ENCODE measurements at regions not wholly inside any gene's neighbourhood (a gene's known extent, or its start where the extent isn't known, plus 50 kb on each side); places are given as distances from the start of the nearest gene placed in this dataset.

DNA sequence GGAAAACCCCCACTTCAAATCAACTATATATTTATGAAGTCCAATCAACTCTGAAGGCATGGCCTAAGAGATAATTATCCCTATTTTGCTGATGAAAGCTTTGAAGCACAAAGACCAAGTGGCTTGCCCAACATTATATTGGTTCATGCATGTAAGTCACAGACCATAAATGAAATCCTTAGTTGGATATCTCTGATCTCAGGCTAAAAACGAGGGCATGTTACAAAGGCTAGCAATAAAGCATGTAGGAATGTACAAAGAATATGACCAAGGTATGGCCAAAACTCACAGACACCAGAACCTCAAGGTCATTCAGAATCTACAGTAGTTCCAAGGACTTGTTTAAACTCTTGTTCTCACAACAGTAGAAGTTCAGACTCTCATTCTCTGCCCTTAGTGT is 100.2 kb upstream of the SESN3 start:
- Mint-ChIP-seq H3K9me3 (no peaks in the 10 kb centered on the region), H3K27ac (no peak overlapping the region), H3K36me3 (peaks cover 2% of the 10 kb centered on the region), H3K4me1 (peaks cover 25% of the 10 kb centered on the region), H3K27me3 (no peaks in the 10 kb centered on the region), H3K4me3 (no peak overlapping the region)
- CTCF ChIA-PET = interaction anchor here (1.3 kb wide), 1 partner anchor 374 kb away, joined by 3 read pairs; no protein-coding TSS in a partner anchor
- DNase-seq = no peak

GRCh38 chr11:95330302-95330701 is 99.3 kb upstream of the SESN3 start:
- DNase-seq = no peak
- CTCF ChIA-PET = interaction anchor here (0.9 to 1.3 kb wide), 2 partner anchors 98 to 375 kb away, joined by 3 read pairs; no protein-coding TSS in a partner anchor
- H3K27ac Mint-ChIP-seq = no peak overlapping the region

DNA sequence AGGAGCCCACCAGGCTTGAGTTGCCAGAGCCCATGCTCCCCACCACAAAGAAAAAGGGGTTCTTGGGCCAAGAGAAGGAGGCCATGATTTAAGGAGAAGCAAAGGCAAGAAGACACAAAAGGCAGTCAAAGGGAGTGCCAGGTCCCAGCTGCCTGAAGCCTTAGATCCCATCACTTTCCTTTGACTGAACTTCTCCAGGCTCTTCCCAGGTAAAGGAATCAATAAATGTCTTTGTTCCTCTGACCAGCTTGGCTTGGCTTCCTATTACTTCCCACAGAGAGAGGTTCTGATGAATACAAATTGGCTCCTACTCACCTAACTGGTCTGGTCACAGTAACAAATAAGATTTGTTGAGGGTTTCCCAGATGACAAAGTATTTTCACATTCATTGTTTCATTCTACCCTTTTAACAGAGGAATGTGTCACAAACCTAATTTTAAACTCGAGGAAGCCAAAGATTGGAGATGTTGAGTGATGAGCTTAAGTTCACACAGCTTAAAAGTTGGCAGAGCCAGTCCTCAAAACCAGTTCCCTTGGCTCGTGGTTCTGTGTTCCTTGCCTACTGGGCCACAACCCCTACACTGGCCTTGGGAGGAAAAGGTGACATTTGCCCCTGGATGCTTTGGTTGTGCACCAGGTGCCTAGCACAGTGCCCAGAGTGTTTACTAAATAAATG is 96.4 kb upstream of the SESN3 start:
- no peak overlapping the region for H3K27ac Mint-ChIP-seq
- no peak overlapping the region for H3K4me3 Mint-ChIP-seq
- H3K36me3 Mint-ChIP-seq = peaks cover 2% of the 10 kb centered on the region
- peaks cover 19% of the 10 kb centered on the region for H3K4me1 Mint-ChIP-seq
- peaks cover under 1% of the 10 kb centered on the region for H3K9me3 Mint-ChIP-seq
- CTCF ChIA-PET = no interaction called here
- peaks cover 4% of the 10 kb centered on the region for H3K27me3 Mint-ChIP-seq
- no peak for DNase-seq

More at GRCh38 chr11:95330302-95330701, 99.3 kb upstream of the SESN3 start:
- H3K36me3 Mint-ChIP-seq = peaks cover 2% of the 10 kb centered on the region
- no peak overlapping the region for H3K4me3 Mint-ChIP-seq
- no peaks in the 10 kb centered on the region for H3K9me3 Mint-ChIP-seq
- no peaks in the 10 kb centered on the region for H3K27me3 Mint-ChIP-seq
- peaks cover 25% of the 10 kb centered on the region for H3K4me1 Mint-ChIP-seq

DNA sequence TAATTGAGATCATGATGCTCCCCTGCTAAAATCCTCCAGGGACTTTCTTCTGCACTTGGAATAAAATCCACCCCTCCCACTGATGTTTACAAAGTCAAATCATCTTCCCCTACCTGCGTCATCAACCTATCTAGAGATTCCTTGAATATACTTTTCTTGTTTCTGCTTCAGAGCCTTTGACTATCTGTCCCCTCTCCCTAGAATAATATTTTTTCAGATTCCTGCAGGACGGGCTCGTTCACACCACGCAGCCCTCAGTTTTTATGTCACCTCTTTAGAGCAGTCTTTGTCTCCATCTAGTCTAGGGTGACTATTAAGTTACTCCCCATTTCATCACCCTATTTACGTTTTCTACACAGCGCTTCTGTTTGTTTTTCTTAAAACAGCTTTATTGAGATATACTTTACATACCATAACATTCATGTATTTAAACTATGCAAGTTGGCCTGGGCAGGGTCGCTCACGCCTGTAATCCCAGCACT is 94.8 kb upstream of the SESN3 start:
- Mint-ChIP-seq H3K27ac (no peak overlapping the region), H3K36me3 (peaks cover 3% of the 10 kb centered on the region), H3K4me3 (no peak overlapping the region), H3K27me3 (peaks cover 5% of the 10 kb centered on the region), H3K4me1 (peaks cover 19% of the 10 kb centered on the region), H3K9me3 (peaks cover 5% of the 10 kb centered on the region)
- CTCF ChIA-PET = no interaction called here
- DNase-seq = no peak

DNA sequence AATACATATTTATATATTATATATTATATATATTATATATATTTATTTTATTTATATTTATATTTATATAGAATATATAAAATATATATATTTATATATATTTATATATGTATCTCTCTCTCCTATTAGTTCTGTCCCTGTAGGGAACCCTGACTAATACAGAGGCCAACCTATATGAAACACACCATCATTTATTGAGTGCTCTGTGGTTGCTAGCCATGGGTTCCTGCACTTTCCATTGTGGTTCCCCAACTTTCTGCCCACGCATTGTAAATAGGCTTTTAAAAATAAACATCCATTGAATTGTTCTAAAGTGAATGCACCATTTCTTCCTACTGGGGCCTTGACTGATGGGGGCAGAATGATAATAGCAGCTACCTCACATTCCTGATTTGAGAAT is 93.8 kb upstream of the SESN3 start:
- H3K4me1 Mint-ChIP-seq = peaks cover 10% of the 10 kb centered on the region
- peaks cover 5% of the 10 kb centered on the region for H3K9me3 Mint-ChIP-seq
- CTCF ChIA-PET = no interaction called here
- H3K4me3 Mint-ChIP-seq = no peak overlapping the region
- H3K27ac Mint-ChIP-seq = no peak overlapping the region
- H3K27me3 Mint-ChIP-seq = peaks cover 5% of the 10 kb centered on the region
- H3K36me3 Mint-ChIP-seq = peaks cover 1% of the 10 kb centered on the region
- DNase-seq = no peak

GRCh38 chr11:95322539-95322938 is 91.5 kb upstream of the SESN3 start:
- DNase-seq = no peak
- peaks cover 3% of the 10 kb centered on the region for H3K4me1 Mint-ChIP-seq
- CTCF ChIA-PET = no interaction called here
- H3K27ac Mint-ChIP-seq = no peak overlapping the region
- peaks cover 1% of the 10 kb centered on the region for H3K36me3 Mint-ChIP-seq
- H3K4me3 Mint-ChIP-seq = no peak overlapping the region
- peaks cover 5% of the 10 kb centered on the region for H3K27me3 Mint-ChIP-seq
- H3K9me3 Mint-ChIP-seq = peaks cover 5% of the 10 kb centered on the region

- Mint-ChIP-seq H3K4me1 (peaks cover 3% of the 10 kb centered on the region), H3K36me3 (peaks cover 1% of the 10 kb centered on the region), H3K27me3 (peaks cover 5% of the 10 kb centered on the region), H3K27ac (no peak overlapping the region), H3K9me3 (peaks cover 5% of the 10 kb centered on the region), H3K4me3 (no peak overlapping the region)
- CTCF ChIA-PET = no interaction called here
- DNase-seq = no peak
These were observed 87.5 kb upstream of the SESN3 start for GRCh38 chr11:95318498-95318897.

GRCh38 chr11:95308512-95309035 is 77.6 kb upstream of the SESN3 start:
- no peak overlapping the region for H3K4me3 Mint-ChIP-seq

GRCh38 chr11:95307286-95307685 is 76.3 kb upstream of the SESN3 start:
- no peak overlapping the region for H3K4me3 Mint-ChIP-seq
- no peak overlapping the region for H3K27ac Mint-ChIP-seq

More at GRCh38 chr11:95308512-95309035, 77.6 kb upstream of the SESN3 start:
- DNase-seq = no peak
- Mint-ChIP-seq H3K9me3 (no peaks in the 10 kb centered on the region), H3K36me3 (no peaks in the 10 kb centered on the region), H3K27ac (no peak overlapping the region), H3K4me1 (peaks cover 18% of the 10 kb centered on the region), H3K27me3 (no peaks in the 10 kb centered on the region)
- CTCF ChIA-PET = no interaction called here

DNA sequence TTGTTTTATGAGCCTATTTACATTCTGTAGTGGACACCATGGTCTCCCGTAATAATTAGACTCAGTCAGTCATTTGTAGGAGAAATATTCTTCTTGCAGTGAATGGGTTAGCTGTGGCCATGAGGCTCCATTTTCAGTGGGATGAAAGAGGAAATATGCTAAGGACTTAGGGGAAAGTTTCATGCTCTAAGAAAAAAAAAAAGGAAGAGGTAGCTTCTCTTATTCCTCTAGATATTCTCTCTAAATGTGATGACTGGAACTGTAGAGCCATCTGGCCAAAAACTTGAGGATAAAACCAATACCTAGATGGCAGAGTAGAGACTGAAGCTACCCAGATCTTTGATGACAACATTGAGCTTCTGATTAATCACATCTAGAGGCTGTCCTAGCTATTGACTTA is 75.8 kb upstream of the SESN3 start:
- H3K4me3 Mint-ChIP-seq = no peak overlapping the region
- peaks cover 18% of the 10 kb centered on the region for H3K4me1 Mint-ChIP-seq
- H3K36me3 Mint-ChIP-seq = no peaks in the 10 kb centered on the region
- no peak for DNase-seq
- no peaks in the 10 kb centered on the region for H3K27me3 Mint-ChIP-seq
- no peak overlapping the region for H3K27ac Mint-ChIP-seq
- H3K9me3 Mint-ChIP-seq = no peaks in the 10 kb centered on the region
- CTCF ChIA-PET = no interaction called here

More at GRCh38 chr11:95307286-95307685, 76.3 kb upstream of the SESN3 start:
- H3K4me1 Mint-ChIP-seq = peaks cover 18% of the 10 kb centered on the region
- H3K36me3 Mint-ChIP-seq = no peaks in the 10 kb centered on the region
- DNase-seq = no peak
- CTCF ChIA-PET = no interaction called here
- no peaks in the 10 kb centered on the region for H3K9me3 Mint-ChIP-seq
- no peaks in the 10 kb centered on the region for H3K27me3 Mint-ChIP-seq

GRCh38 chr11:95306123-95306522 is 75.1 kb upstream of the SESN3 start:
- Mint-ChIP-seq H3K4me1 (peaks cover 18% of the 10 kb centered on the region), H3K27me3 (no peaks in the 10 kb centered on the region), H3K36me3 (no peaks in the 10 kb centered on the region), H3K9me3 (no peaks in the 10 kb centered on the region), H3K4me3 (no peak overlapping the region), H3K27ac (no peak overlapping the region)
- CTCF ChIA-PET = no interaction called here
- DNase-seq = no peak

DNA sequence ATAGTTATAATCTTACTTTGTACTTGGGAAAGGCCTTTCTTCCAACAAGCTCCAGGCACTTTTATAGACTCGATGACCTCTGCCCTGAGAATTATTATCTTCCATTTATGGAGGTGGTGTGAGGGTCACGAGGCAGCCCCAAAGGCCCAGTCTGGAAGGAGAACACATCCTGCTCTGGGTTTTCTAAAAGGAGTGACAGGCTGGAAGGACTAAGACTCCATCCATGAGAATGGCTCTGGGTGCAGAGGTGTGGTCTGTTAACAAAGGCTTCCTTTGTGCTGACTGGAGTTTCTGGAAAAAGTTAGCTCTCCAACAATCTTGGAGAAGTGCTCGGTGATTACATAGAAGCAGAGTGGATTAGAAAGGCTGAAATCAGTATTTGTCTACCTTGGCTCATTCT is 74.7 kb upstream of the SESN3 start:
- no peaks in the 10 kb centered on the region for H3K9me3 Mint-ChIP-seq
- no peaks in the 10 kb centered on the region for H3K36me3 Mint-ChIP-seq
- DNase-seq = no peak
- CTCF ChIA-PET = no interaction called here
- H3K27me3 Mint-ChIP-seq = no peaks in the 10 kb centered on the region
- peaks cover 18% of the 10 kb centered on the region for H3K4me1 Mint-ChIP-seq
- H3K4me3 Mint-ChIP-seq = no peak overlapping the region
- no peak overlapping the region for H3K27ac Mint-ChIP-seq

- DNase-seq = no peak
These were observed 73.8 kb upstream of the SESN3 start for GRCh38 chr11:95304777-95305176.

DNA sequence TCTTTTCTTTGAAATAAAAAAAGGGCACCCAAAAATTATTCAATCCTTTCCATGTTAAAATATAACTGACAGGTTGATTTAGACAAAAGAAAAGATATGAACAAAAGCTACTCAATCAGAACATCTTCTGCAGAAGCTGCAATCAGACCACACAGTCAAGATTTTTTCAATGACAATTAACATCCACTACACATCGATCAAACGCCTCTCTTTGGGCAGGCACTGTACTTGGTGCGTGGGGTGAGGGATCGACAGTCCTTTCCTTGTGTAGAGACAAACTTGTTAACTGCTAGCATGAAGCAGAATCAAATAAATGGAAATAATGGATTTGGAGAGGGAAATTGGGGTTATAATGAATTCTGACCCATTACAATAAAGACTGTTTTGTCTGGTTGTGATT is 71.2 kb upstream of the SESN3 start:
- no peaks in the 10 kb centered on the region for H3K36me3 Mint-ChIP-seq
- H3K27ac Mint-ChIP-seq = no peak overlapping the region
- DNase-seq = no peak
- peaks cover 27% of the 10 kb centered on the region for H3K4me1 Mint-ChIP-seq
- CTCF ChIA-PET = interaction anchor here (0.6 kb wide), 1 partner anchor 51 kb away, joined by 5 read pairs; no protein-coding TSS in a partner anchor
- H3K4me3 Mint-ChIP-seq = no peak overlapping the region
- no peaks in the 10 kb centered on the region for H3K9me3 Mint-ChIP-seq
- H3K27me3 Mint-ChIP-seq = no peaks in the 10 kb centered on the region

More at GRCh38 chr11:95304777-95305176, 73.8 kb upstream of the SESN3 start:
- no peaks in the 10 kb centered on the region for H3K27me3 Mint-ChIP-seq
- no peaks in the 10 kb centered on the region for H3K9me3 Mint-ChIP-seq
- H3K4me3 Mint-ChIP-seq = no peak overlapping the region
- H3K4me1 Mint-ChIP-seq = peaks cover 22% of the 10 kb centered on the region
- H3K36me3 Mint-ChIP-seq = no peaks in the 10 kb centered on the region
- CTCF ChIA-PET = interaction anchor here (0.6 to 1.0 kb wide), 2 partner anchors 400 to 459 kb away, joined by 3 read pairs; no protein-coding TSS in a partner anchor
- H3K27ac Mint-ChIP-seq = no peak overlapping the region

GRCh38 chr11:95301474-95301873 is 70.5 kb upstream of the SESN3 start:
- Mint-ChIP-seq H3K4me3 (no peak overlapping the region), H3K36me3 (no peaks in the 10 kb centered on the region), H3K4me1 (peaks cover 34% of the 10 kb centered on the region), H3K27me3 (no peaks in the 10 kb centered on the region), H3K9me3 (no peaks in the 10 kb centered on the region), H3K27ac (no peak overlapping the region)
- no peak for DNase-seq
- CTCF ChIA-PET = no interaction called here

All from activated naive CD4-positive, alpha-beta T cell treated with anti-CD3 and anti-CD28 coated beads, Interleukin-2, amount 10 ng/mL, durations not matched to agents 7 days and 5 days (primary cell).